ENCODE measurements at regions not wholly inside any gene's neighbourhood (a gene's known extent, or its start where the extent isn't known, plus 50 kb on each side); places are given as distances from the start of the nearest gene placed in this dataset.

- TF ChIP-seq, protein P1, sequence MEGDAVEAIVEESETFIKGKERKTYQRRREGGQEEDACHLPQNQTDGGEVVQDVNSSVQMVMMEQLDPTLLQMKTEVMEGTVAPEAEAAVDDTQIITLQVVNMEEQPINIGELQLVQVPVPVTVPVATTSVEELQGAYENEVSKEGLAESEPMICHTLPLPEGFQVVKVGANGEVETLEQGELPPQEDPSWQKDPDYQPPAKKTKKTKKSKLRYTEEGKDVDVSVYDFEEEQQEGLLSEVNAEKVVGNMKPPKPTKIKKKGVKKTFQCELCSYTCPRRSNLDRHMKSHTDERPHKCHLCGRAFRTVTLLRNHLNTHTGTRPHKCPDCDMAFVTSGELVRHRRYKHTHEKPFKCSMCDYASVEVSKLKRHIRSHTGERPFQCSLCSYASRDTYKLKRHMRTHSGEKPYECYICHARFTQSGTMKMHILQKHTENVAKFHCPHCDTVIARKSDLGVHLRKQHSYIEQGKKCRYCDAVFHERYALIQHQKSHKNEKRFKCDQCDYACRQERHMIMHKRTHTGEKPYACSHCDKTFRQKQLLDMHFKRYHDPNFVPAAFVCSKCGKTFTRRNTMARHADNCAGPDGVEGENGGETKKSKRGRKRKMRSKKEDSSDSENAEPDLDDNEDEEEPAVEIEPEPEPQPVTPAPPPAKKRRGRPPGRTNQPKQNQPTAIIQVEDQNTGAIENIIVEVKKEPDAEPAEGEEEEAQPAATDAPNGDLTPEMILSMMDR (IDR thresholded peaks at IDR 0.05; ENCODE audit: low read depth, low read length, poor library complexity, severe bottlenecking): no peak
- no peak for TF ChIP-seq EZH2phosphoT487 (IDR thresholded peaks at IDR 0.05; ENCODE audit: borderline replicate concordance, low read length)
These were observed 555.8 kb upstream of the C16orf82 start for GRCh38 chr16:26510924-26511323.
